Mammary epithelial cell (primary cell): ENCODE measurements at regions not wholly inside any gene's neighbourhood (a gene's known extent, or its start where the extent isn't known, plus 50 kb on each side); places are given as distances from the start of the nearest gene placed in this dataset.

ENCODE experiments used
- EZH2 ChIP-seq: IDR thresholded peaks from 2 replicates; pipeline ENCODE4 v1.6.1; 2012; ENCODE audit warnings: low read length, inconsistent platforms, borderline replicate concordance
- TF ChIP-seq, protein P1 (sequence below), 2 donors: IDR thresholded peaks in 1 of 2; conservative IDR thresholded peaks in 1 of 2; 2 replicates each; pipeline ENCODE4 v1.5.1; 2011 to 2012; ENCODE audit warnings: inconsistent platforms in 2 of 2, low read length in 2 of 2, mild to moderate bottlenecking in 2 of 2, control low read depth in 1 of 2, low read depth in 1 of 2; ENCODE audit not compliant: insufficient read depth in 1 of 2; ENCODE audit errors: extremely low read depth in 1 of 2

DNA sequence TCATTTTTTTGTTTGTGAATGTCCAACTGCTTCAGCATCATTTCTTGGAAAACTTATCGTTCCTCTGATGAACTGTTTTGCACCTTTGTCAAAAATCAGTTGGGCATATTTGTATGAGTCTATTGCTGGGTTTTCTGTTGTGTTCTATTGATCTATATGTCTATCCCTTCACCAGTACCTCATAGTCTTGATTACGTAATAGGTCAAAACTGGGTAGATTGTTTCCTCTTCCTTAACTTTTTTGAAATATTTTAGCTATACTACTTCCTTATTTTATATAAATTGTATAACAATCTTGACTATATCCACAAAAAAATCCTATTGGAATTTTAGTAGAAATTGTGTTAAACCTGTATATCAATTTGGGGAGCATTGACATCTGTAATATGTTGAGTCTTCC lies 104.1 kb upstream of the PALS2 start:
- TF ChIP-seq, protein P1, sequence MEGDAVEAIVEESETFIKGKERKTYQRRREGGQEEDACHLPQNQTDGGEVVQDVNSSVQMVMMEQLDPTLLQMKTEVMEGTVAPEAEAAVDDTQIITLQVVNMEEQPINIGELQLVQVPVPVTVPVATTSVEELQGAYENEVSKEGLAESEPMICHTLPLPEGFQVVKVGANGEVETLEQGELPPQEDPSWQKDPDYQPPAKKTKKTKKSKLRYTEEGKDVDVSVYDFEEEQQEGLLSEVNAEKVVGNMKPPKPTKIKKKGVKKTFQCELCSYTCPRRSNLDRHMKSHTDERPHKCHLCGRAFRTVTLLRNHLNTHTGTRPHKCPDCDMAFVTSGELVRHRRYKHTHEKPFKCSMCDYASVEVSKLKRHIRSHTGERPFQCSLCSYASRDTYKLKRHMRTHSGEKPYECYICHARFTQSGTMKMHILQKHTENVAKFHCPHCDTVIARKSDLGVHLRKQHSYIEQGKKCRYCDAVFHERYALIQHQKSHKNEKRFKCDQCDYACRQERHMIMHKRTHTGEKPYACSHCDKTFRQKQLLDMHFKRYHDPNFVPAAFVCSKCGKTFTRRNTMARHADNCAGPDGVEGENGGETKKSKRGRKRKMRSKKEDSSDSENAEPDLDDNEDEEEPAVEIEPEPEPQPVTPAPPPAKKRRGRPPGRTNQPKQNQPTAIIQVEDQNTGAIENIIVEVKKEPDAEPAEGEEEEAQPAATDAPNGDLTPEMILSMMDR (conservative IDR thresholded peaks at IDR 0.05 in 1 of 2, IDR thresholded peaks at IDR 0.05 in 1 of 2; ENCODE audit: extremely low read depth in 1 of 2, insufficient read depth in 1 of 2, low read depth in 1 of 2, low read length in 2 of 2): no peak
- TF ChIP-seq EZH2: no peak
